ENCODE measurements at regions not wholly inside any gene's neighbourhood (a gene's known extent, or its start where the extent isn't known, plus 50 kb on each side); places are given as distances from the start of the nearest gene placed in this dataset.
"Not testable (repeated sequence)": the region's sequence is repeated elsewhere in the genome, so short reads cannot be mapped to it uniquely, and the experiment has no call there.

GRCh38 chr11:109480251-109480650 is 58.3 kb downstream of the C11orf87 start:
- no peak for DNase-seq

GRCh38 chr11:109486129-109486528 is 64.1 kb downstream of the C11orf87 start:
- DNase-seq = no peak

- no peak for DNase-seq
These were observed 69.1 kb downstream of the C11orf87 start for GRCh38 chr11:109490953-109491635.

- no peak for DNase-seq
These were observed 84.1 kb downstream of the C11orf87 start for GRCh38 chr11:109506115-109506514.

- no peak for DNase-seq
These were observed 85.3 kb downstream of the C11orf87 start for GRCh38 chr11:109507331-109507730.

GRCh38 chr11:109507836-109508561 is 86.0 kb downstream of the C11orf87 start:
- DNase-seq = no peak

- DNase-seq = no peak
These were observed 87.0 kb downstream of the C11orf87 start for GRCh38 chr11:109508943-109509342.

GRCh38 chr11:109510316-109510715 is 88.3 kb downstream of the C11orf87 start:
- no peak for DNase-seq

GRCh38 chr11:109511598-109511997 is 89.6 kb downstream of the C11orf87 start:
- DNase-seq = no peak

- DNase-seq = no peak
These were observed 90.3 kb downstream of the C11orf87 start for GRCh38 chr11:109512249-109512648.

- no peak for DNase-seq
These were observed 90.7 kb downstream of the C11orf87 start for GRCh38 chr11:109512680-109513079.

GRCh38 chr11:109514313-109515018 is 92.5 kb downstream of the C11orf87 start:
- no peak for DNase-seq

GRCh38 chr11:109519253-109519652 is 97.3 kb downstream of the C11orf87 start:
- no peak for DNase-seq

- DNase-seq = no peak
These were observed 99.6 kb downstream of the C11orf87 start for GRCh38 chr11:109521571-109522086.

GRCh38 chr11:109522116-109522755 is 100.2 kb downstream of the C11orf87 start:
- DNase-seq = no peak

- DNase-seq = not testable (repeated sequence)
These were observed 103.6 kb downstream of the C11orf87 start for GRCh38 chr11:109525636-109526035.

- no peak for DNase-seq
These were observed 104.1 kb downstream of the C11orf87 start for GRCh38 chr11:109526061-109526460.

GRCh38 chr11:109526931-109527330 is 104.9 kb downstream of the C11orf87 start:
- no peak for DNase-seq

GRCh38 chr11:109527496-109527895 is 105.5 kb downstream of the C11orf87 start:
- DNase-seq = no peak

- no peak for DNase-seq
These were observed 125.5 kb downstream of the C11orf87 start for GRCh38 chr11:109547356-109548027.

- DNase-seq = no peak
These were observed 130.4 kb downstream of the C11orf87 start for GRCh38 chr11:109552376-109552775.

- DNase-seq = no peak
These were observed 131.3 kb downstream of the C11orf87 start for GRCh38 chr11:109553284-109553683.

GRCh38 chr11:109554951-109555350 is 133.0 kb downstream of the C11orf87 start:
- no peak for DNase-seq

Data from stimulated activated CD4-positive, alpha-beta T cell treated with anti-CD3 and anti-CD28 coated beads, Interleukin-4, amount 100 ng/mL, for 24 hours (primary cell).